Panc1 (cell line): ENCODE measurements at regions not wholly inside any gene's neighbourhood (a gene's known extent, or its start where the extent isn't known, plus 50 kb on each side); places are given as distances from the start of the nearest gene placed in this dataset.

Experiments used
- ATAC-seq: fragments of 200-7000 bp; cut with Tn5 transposase; 2 replicates; pipeline ENCODE4 v1.9.1; 2020; ENCODE audit warnings: mild to moderate bottlenecking, moderate library complexity
- BruUV-seq: library from RNA; stranded (reverse); fragments of 400-500 nt; replicated peaks from 2 replicates; lab custom pipeline; 2021; lab: Mats Ljungman, UMichigan
- CTCF ChIA-PET: fragments of 300-600 bp; sonication (Branson Sonifier 250); formaldehyde crosslinking; loops from one replicate; lab custom pipeline; 2022; ENCODE audit warnings: antibody characterized with exemption; lab: Charles Lee
- POLR2A ChIA-PET: fragments of 300-600 bp; sonication (Branson Sonifier 250); formaldehyde crosslinking; loops from one replicate; lab custom pipeline; 2022; ENCODE audit warnings: antibody characterized with exemption; lab: Charles Lee
- DNase-seq: peaks from one replicate; pipeline ENCODE4 v3.0.0-alpha.2; 2010; ENCODE audit warnings: low read depth, low spot score
- H3K27ac ChIP-seq: 2 replicates; pipeline ENCODE4 v1.5.1; 2011; ENCODE audit warnings: mild to moderate bottlenecking, low read length, inconsistent platforms
- H3K27me3 ChIP-seq: fragments of 200-500 bp; sonication (Bioruptor generic); 2 replicates; pipeline ENCODE4 v1.6.0; 2014; ENCODE audit warnings: low read length, inconsistent platforms; ENCODE audit not compliant: control insufficient read depth, insufficient read depth
- H3K36me3 ChIP-seq: fragments of 200-500 bp; sonication (Bioruptor generic); 2 replicates; pipeline ENCODE4 v1.5.1; 2014; ENCODE audit warnings: inconsistent platforms, mild to moderate bottlenecking, low read length, moderate library complexity; ENCODE audit not compliant: control insufficient read depth, insufficient read depth
- H3K4me1 ChIP-seq: 2 replicates; pipeline ENCODE4 v1.5.1; 2011; ENCODE audit warnings: inconsistent platforms, mild to moderate bottlenecking, low read length, moderate library complexity; ENCODE audit not compliant: control insufficient read depth, insufficient read depth
- H3K4me3 ChIP-seq, 2 experiments: 2 replicates each; pipeline ENCODE4 v1.5.1; 2011 to 2012; ENCODE audit warnings: low read depth in 2 of 2, low read length in 2 of 2, mild to moderate bottlenecking in 2 of 2, inconsistent platforms in 1 of 2, moderate library complexity in 1 of 2
- H3K9me3 ChIP-seq: fragments of 200-500 bp; sonication (Bioruptor generic); 2 replicates; pipeline ENCODE4 v1.5.1; 2014; ENCODE audit warnings: low read depth, mild to moderate bottlenecking, inconsistent platforms, low read length, moderate library complexity; ENCODE audit not compliant: control insufficient read depth, insufficient read depth
- CTCF ChIP-seq: fragments of 450-650 bp; IDR thresholded peaks from 2 replicates; pipeline ENCODE4 v1.5.1; 2017; ENCODE audit warnings: mild to moderate bottlenecking
- POLR2AphosphoS5 ChIP-seq: IDR thresholded peaks from 2 replicates; pipeline ENCODE4 v1.6.1; 2012; ENCODE audit warnings: mild to moderate bottlenecking, low read depth, low read length, moderate library complexity
- REST ChIP-seq, 2 experiments: IDR thresholded peaks; 2 replicates each; pipeline ENCODE4 v1.6.1; 2011 to 2012; ENCODE audit warnings: low read depth in 2 of 2, control low read depth in 1 of 2, low read length in 1 of 2, mild to moderate bottlenecking in 1 of 2, moderate library complexity in 1 of 2; ENCODE audit not compliant: insufficient read depth in 1 of 2
- SIN3A ChIP-seq: IDR thresholded peaks from 2 replicates; pipeline ENCODE4 v1.6.1; 2012; ENCODE audit warnings: low read depth, mild to moderate bottlenecking, low read length, moderate library complexity, borderline replicate concordance; ENCODE audit not compliant: insufficient read depth
- TCF7L2 ChIP-seq: IDR thresholded peaks from 2 replicates; pipeline ENCODE4 v1.6.1; 2011; ENCODE audit warnings: mild to moderate bottlenecking, low read depth, low read length, inconsistent platforms
- in situ Hi-C: cut with HindIII; loops from 2 replicates; pipeline ENCODE4 v1.10.0; 2016; ENCODE audit warnings: low sequenced_read_pairs, low pct_unique_long_range_greater_than_20kb
- intact Hi-C: fragments of 100-400 bp; cut with micrococcal nuclease; formaldehyde crosslinking; loops from one replicate; pipeline ENCODE4 v1.10.0; 2022; ENCODE audit not compliant: unreplicated experiment

GRCh38 chr7:34365611-34366010 lies 292.4 kb upstream of the NPSR1 start:
- Histone ChIP-seq H3K27me3 (no peaks in the 10 kb centered on the region), H3K27ac (no peak overlapping the region), H3K4me3 (no peak overlapping the region), H3K36me3 (no peaks in the 10 kb centered on the region), H3K9me3 (no peaks in the 10 kb centered on the region), H3K4me1 (no peaks in the 10 kb centered on the region)
- in situ Hi-C loops = no loop called here
- no peak for ATAC-seq
- BruUV-seq = no TSS peak
- no peak for TF ChIP-seq TCF7L2
- TF ChIP-seq REST (IDR thresholded peaks at IDR 0.05; ENCODE audit: insufficient read depth in 1 of 2, low read depth in 2 of 2, low read length in 1 of 2) = no peak
- no peak for TF ChIP-seq CTCF
- no peak for TF ChIP-seq SIN3A
- TF ChIP-seq POLR2AphosphoS5 = no peak
- ChIA-PET POLR2A (no interaction called here), CTCF (no interaction called here)
- intact Hi-C loops = no loop called here
- no peak for DNase-seq

DNA sequence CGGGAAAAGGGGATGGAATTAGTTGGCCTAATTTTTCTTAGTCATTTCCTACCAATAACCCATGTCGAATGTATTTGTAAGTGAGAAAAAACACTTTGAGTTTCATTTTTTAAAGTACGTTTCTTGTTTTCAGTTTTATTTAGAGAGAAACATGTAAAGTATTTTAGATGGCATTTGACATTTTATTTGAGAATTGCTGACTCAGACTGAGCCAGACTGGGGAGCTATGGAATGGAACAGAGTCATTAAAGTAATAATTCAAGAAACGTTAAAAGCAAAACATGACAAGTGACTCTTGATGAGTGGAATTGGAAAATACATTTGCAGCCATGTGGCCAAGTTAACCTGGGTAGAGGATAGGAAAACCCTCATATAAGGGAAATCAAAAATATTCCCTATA lies 286.1 kb upstream of the NPSR1 start:
- ATAC-seq (no peak), DNase-seq (no peak)
- CTCF ChIA-PET = no interaction called here
- intact Hi-C loops = no loop called here
- no peaks in the 10 kb centered on the region for H3K9me3 ChIP-seq
- no TSS peak for BruUV-seq
- no peaks in the 10 kb centered on the region for H3K4me1 ChIP-seq
- no peak overlapping the region for H3K4me3 ChIP-seq
- no peak overlapping the region for H3K27ac ChIP-seq
- TF ChIP-seq POLR2AphosphoS5 = no peak
- no peak for TF ChIP-seq REST (IDR thresholded peaks at IDR 0.05; ENCODE audit: insufficient read depth in 1 of 2, low read depth in 2 of 2, low read length in 1 of 2)
- TF ChIP-seq SIN3A = no peak
- TF ChIP-seq TCF7L2 = no peak
- TF ChIP-seq CTCF = no peak
- H3K36me3 ChIP-seq = no peaks in the 10 kb centered on the region
- in situ Hi-C loops = no loop called here
- POLR2A ChIA-PET = no interaction called here
- H3K27me3 ChIP-seq = no peaks in the 10 kb centered on the region
